ENCODE measurements at regions not wholly inside any gene's neighbourhood (a gene's known extent, or its start where the extent isn't known, plus 50 kb on each side); places are given as distances from the start of the nearest gene placed in this dataset.

DNA sequence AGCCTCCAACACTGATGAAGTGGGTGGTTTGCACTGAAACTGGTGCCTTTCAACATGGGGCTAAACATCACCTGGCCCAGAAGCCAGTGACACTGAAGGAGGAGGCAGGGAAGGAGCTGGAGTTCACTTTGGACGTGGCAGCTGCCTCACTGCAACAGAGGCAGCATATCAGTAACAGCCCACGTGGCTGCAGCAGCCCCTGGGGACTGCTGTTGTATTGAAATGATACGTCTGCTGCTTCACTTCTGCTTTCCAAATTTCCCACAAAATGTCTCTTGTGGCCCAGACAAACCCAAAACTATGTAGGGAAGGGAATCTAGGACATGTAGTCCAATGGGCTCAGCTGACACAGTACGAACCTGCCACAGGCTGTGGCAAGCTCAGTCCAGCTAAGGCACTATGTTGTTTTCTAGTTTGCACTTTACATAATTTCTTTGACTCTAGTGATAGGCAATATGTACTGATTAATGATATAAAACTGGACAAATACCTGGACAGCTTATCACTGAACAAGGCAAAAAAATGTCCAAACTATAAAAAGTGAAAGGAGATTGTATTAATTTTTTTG lies 84.7 kb upstream of the RAPGEF2 start:
- no peak for DNase-seq (ENCODE audit: extremely low read depth, low read depth)
- TF ChIP-seq, protein P1, sequence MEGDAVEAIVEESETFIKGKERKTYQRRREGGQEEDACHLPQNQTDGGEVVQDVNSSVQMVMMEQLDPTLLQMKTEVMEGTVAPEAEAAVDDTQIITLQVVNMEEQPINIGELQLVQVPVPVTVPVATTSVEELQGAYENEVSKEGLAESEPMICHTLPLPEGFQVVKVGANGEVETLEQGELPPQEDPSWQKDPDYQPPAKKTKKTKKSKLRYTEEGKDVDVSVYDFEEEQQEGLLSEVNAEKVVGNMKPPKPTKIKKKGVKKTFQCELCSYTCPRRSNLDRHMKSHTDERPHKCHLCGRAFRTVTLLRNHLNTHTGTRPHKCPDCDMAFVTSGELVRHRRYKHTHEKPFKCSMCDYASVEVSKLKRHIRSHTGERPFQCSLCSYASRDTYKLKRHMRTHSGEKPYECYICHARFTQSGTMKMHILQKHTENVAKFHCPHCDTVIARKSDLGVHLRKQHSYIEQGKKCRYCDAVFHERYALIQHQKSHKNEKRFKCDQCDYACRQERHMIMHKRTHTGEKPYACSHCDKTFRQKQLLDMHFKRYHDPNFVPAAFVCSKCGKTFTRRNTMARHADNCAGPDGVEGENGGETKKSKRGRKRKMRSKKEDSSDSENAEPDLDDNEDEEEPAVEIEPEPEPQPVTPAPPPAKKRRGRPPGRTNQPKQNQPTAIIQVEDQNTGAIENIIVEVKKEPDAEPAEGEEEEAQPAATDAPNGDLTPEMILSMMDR (IDR thresholded peaks at IDR 0.05; ENCODE audit: low read depth, low read length, missing control alignments) = no peak
- no peak overlapping the region for H3K4me3 ChIP-seq (replicated peaks; ENCODE audit: low read depth, low read length)

DNA sequence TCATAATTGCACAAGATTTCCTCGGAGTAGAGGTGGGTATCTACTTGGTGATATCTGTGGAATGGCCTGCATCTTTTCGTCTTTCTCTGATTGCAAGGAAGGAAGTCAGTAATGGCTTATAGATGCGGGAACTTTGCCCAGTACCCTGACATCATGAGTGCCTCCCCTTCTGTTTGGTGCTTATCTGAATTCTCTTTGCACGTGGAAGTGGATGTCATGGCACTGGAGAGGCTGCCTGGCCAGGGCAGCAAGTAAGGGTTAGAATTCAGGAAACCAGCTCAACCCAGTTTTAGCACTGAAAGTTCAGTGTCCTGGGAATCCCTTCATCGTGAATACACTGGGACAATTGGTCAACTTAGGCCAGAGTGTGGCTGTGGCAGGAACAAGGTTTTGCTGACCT lies 83.5 kb upstream of the RAPGEF2 start:
- TF ChIP-seq, protein P1 (IDR thresholded peaks at IDR 0.05; ENCODE audit: low read depth, low read length, missing control alignments) = no peak
- DNase-seq (ENCODE audit: extremely low read depth, low read depth) = no peak
- no peak overlapping the region for H3K4me3 ChIP-seq (replicated peaks; ENCODE audit: low read depth, low read length)

DNA sequence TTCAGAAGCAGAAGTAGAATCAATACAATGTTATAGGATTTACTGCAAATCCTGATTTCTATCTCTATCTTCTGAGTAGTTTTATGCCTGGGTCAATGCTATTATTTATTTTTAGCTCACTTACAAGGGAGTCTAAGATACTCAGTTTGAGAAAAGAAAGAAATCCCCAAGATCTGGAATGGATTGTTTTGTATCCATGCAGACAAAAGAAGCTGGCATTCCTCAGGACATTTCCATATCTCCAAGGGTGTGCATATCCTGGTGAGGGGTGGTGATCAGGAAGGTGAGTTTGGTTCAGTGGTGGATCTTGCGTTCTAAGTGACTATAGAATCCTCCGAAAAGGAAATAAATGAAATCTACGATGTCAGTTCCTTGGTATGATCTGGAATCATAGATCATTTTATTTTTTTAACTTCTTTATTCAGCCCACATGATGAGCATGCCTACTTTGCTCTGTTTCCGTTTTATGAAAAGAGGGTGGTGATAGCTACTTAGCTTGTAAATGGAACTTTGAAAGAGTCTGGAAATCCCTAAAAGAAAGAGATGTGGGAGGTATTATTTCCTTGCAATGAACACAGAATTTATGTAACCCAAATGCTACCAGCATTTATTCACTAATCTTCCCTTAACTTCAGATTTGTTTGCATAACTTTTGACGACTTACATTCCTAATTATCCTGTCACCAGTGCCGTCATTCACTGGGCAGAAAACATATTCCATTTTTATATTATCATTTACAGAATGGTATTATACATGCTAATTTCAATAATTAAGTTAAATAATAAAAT lies 81.1 kb upstream of the RAPGEF2 start:
- no peak overlapping the region for H3K4me3 ChIP-seq (replicated peaks; ENCODE audit: low read depth, low read length)
- TF ChIP-seq, protein P1 (IDR thresholded peaks at IDR 0.05; ENCODE audit: low read depth, low read length, missing control alignments) = no peak
- no peak for DNase-seq (ENCODE audit: extremely low read depth, low read depth)

DNA sequence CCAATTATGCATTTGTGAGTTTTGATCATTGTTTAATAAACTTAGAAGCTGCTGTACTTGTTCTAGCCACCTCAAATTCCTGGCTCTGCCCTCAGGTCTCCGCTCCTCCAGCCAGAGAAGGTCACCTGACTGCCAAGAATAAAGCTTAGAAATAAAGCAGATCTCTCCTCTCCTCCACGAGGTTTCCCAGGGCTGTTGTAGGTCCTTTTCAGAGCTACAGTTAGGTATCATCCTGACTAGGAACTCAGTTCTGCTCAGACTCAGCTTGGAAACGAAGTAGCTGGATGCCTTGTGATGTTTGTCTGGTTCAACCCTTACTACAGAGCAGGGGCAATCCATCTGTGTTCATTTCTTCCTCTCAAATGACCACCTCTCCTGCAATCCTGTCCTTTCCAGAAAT lies 79.1 kb upstream of the RAPGEF2 start:
- no peak for DNase-seq (ENCODE audit: extremely low read depth, low read depth)
- H3K4me3 ChIP-seq (replicated peaks; ENCODE audit: low read depth, low read length) = no peak overlapping the region
- TF ChIP-seq, protein P1 (IDR thresholded peaks at IDR 0.05; ENCODE audit: low read depth, low read length, missing control alignments) = no peak

DNA sequence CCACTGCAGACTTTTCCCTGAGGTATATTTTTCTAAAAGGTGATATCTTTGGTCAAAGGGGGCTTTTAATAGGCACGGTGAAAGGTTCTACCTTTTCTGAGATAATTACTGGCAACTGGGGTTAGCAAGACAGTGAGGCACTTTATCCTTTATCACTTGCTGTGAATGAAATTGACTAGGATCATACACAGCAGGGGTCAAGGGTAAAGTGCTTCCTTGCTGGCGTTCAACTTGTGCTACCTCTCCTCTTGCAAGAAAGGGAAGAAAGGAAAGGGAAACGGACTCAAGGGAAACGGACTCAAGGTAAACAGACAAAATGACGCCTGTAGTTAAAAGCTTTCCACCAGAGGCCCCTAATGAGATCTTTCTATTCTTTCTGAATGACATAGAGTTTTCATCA lies 78.6 kb upstream of the RAPGEF2 start:
- no peak for DNase-seq (ENCODE audit: extremely low read depth, low read depth)
- TF ChIP-seq, protein P1 (IDR thresholded peaks at IDR 0.05; ENCODE audit: low read depth, low read length, missing control alignments) = no peak
- H3K4me3 ChIP-seq (replicated peaks; ENCODE audit: low read depth, low read length) = no peak overlapping the region

DNA sequence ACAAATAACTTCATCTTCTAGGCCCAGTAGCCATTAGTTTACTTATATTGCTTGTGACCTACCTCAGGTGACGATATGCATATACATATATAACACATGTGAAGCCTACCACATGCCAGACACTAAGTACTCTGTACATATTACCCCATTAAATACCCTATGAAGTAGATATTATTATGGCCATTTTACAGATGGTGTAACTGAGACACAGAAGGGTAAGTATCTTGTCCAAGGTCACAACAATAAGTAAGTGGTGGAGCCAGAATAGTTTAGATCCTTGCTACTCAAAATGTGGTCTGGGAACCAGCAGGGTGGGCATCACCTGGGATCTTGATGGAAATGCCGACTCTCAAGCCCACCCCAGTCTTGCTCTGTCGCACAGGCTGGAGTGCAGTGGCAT lies 78.1 kb upstream of the RAPGEF2 start:
- DNase-seq (ENCODE audit: extremely low read depth, low read depth) = no peak
- H3K4me3 ChIP-seq (replicated peaks; ENCODE audit: low read depth, low read length) = no peak overlapping the region
- TF ChIP-seq, protein P1 (IDR thresholded peaks at IDR 0.05; ENCODE audit: low read depth, low read length, missing control alignments) = no peak

Measured in HFF-Myc (cell line).